HepG2 (cell line): ENCODE measurements at regions not wholly inside any gene's neighbourhood (a gene's known extent, or its start where the extent isn't known, plus 50 kb on each side); places are given as distances from the start of the nearest gene placed in this dataset.

Experiments
- ATAC-seq: fragments of 200-7000 bp; cut with Tn5 transposase; 3 replicates; pipeline ENCODE4 v1.9.1; 2020; ENCODE audit warnings: mild to moderate bottlenecking, moderate library complexity
- BruUV-seq: library from RNA; stranded (reverse); fragments of 400-500 nt; replicated peaks from 2 replicates; lab custom pipeline; 2021; lab: Mats Ljungman, UMichigan
- CTCF ChIA-PET: fragments of 300-600 bp; formaldehyde crosslinking; extraction: SDS; loops from one replicate; lab custom pipeline; 2021; ENCODE audit warnings: low total read pairs, inconsistent platforms, low intra/inter-chr PET ratio; lab: Yijun Ruan, JAX
- POLR2A ChIA-PET: fragments of 350-600 bp; sonication (Branson Sonifier 250); formaldehyde crosslinking; loops from one replicate; lab custom pipeline; 2020; ENCODE audit warnings: antibody characterized with exemption, inconsistent platforms; lab: Yijun Ruan, JAX
- DNase-seq: peaks from one replicate; pipeline ENCODE4 v3.0.0-alpha.2; 2015; ENCODE audit warnings: low spot score
- FAIRE-seq: peaks from 3 replicates; lab custom pipeline; 2011; peaks lifted over from hg19 to GRCh38; lab: Jason Lieb, UNC
- H2AFZ ChIP-seq: one replicate; pipeline ENCODE4 v1.6.1; 2011; ENCODE audit warnings: low read length, inconsistent platforms
- H3K27ac ChIP-seq: fragments of 300-600 bp; 3 replicates; pipeline ENCODE4 v1.8.0; 2011; ENCODE audit warnings: mixed run types, mild to moderate bottlenecking, mixed read lengths, low read length, inconsistent platforms; ENCODE audit not compliant: insufficient read depth; ENCODE audit errors: extremely low read length
- H3K27me3 ChIP-seq, 2 experiments: fragments of 200-600 bp in 1 of 2; 2 replicates in 1 of 2; 3 replicates in 1 of 2; pipeline versions ENCODE4 v1.6.0 to v1.8.0; 2011; ENCODE audit warnings: low read length in 2 of 2, mild to moderate bottlenecking in 2 of 2, moderate library complexity in 2 of 2, inconsistent platforms in 1 of 2; ENCODE audit not compliant: insufficient read depth in 2 of 2, control insufficient read depth in 1 of 2
- H3K36me3 ChIP-seq, 2 experiments: fragments of 200-600 bp in 1 of 2; replicated peaks in 1 of 2; 2 replicates in 1 of 2; 3 replicates in 1 of 2; pipeline versions ENCODE4 v1.5.1 to v1.8.0; 2011; ENCODE audit warnings: low read length in 2 of 2, inconsistent platforms in 1 of 2; ENCODE audit not compliant: insufficient read depth in 2 of 2, control insufficient read depth in 1 of 2
- H3K4me1 ChIP-seq: 2 replicates; pipeline ENCODE4 v1.5.1; 2012; ENCODE audit warnings: low read length, inconsistent platforms; ENCODE audit not compliant: insufficient read depth
- H3K4me2 ChIP-seq: 2 replicates; pipeline ENCODE4 v1.6.0; 2011; ENCODE audit warnings: low read depth, low read length, inconsistent platforms
- H3K4me3 ChIP-seq, 3 experiments: fragments of 200-600 bp in 1 of 3; sonication (generic), shearing (Covaris generic) in 1 of 3; replicated peaks in 1 of 3; 2 replicates each; pipeline ENCODE4 v1.5.1; 2011 to 2016; ENCODE audit warnings: low read length in 3 of 3, inconsistent platforms in 2 of 3, low read depth in 2 of 3, mild to moderate bottlenecking in 2 of 3, control low read depth in 1 of 3, mixed read lengths in 1 of 3; ENCODE audit not compliant: insufficient read depth in 1 of 3
- H3K79me2 ChIP-seq: one replicate; pipeline ENCODE4 v1.6.1; 2011; ENCODE audit warnings: low read length, inconsistent platforms; ENCODE audit not compliant: insufficient read depth
- H3K9ac ChIP-seq: 2 replicates; pipeline ENCODE4 v1.6.0; 2011; ENCODE audit warnings: mild to moderate bottlenecking, low read depth, low read length, inconsistent platforms; ENCODE audit not compliant: insufficient read depth
- H3K9me3 ChIP-seq: 2 replicates; pipeline ENCODE4 v1.5.1; 2012; ENCODE audit warnings: mild to moderate bottlenecking, low read length
- H4K20me1 ChIP-seq: 2 replicates; pipeline ENCODE4 v1.6.0; 2011; ENCODE audit warnings: inconsistent platforms, mild to moderate bottlenecking, low read length, moderate library complexity; ENCODE audit not compliant: insufficient read depth
- ATM ChIP-seq: fragments of 450-650 bp; IDR thresholded peaks from 2 replicates; pipeline ENCODE4 v1.7.1; 2017; ENCODE audit warnings: mild to moderate bottlenecking, borderline replicate concordance
- CBFB ChIP-seq: sonication (generic); formaldehyde crosslinking; IDR thresholded peaks from 2 replicates; pipeline ENCODE4 v1.4.0; 2020; ENCODE audit warnings: missing genetic modification reagents
- FOXA1 ChIP-seq, 2 experiments: fragments of 450-650 bp in 1 of 2; sonication (generic) in 1 of 2; formaldehyde crosslinking in 1 of 2; IDR thresholded peaks; 2 replicates each; pipeline versions ENCODE4 v1.4.0 to v1.6.1; 2016 to 2020; ENCODE audit warnings: missing genetic modification reagents in 1 of 2
- NCOR1 ChIP-seq: fragments of 200-600 bp; sonication (generic); IDR thresholded peaks from 2 replicates; pipeline ENCODE4 v1.7.0; 2017; ENCODE audit warnings: antibody characterized with exemption, low read length, borderline replicate concordance
- NR3C1 ChIP-seq: sonication (generic); formaldehyde crosslinking; IDR thresholded peaks from 2 replicates; pipeline ENCODE4 v1.4.0; 2020; ENCODE audit warnings: missing genetic modification reagents
- RFXAP ChIP-seq: sonication (generic); formaldehyde crosslinking; IDR thresholded peaks from 2 replicates; pipeline ENCODE4 v1.4.0; 2020; ENCODE audit warnings: missing genetic modification reagents, borderline replicate concordance
- RORA ChIP-seq: sonication (generic); formaldehyde crosslinking; IDR thresholded peaks from 2 replicates; pipeline ENCODE4 v1.5.0; 2020; ENCODE audit warnings: mild to moderate bottlenecking, missing genetic modification reagents, moderate library complexity
- YEATS4 ChIP-seq: sonication (generic); formaldehyde crosslinking; IDR thresholded peaks from 2 replicates; pipeline ENCODE4 v1.4.0; 2020; ENCODE audit warnings: missing genetic modification reagents, borderline replicate concordance
- YY1 ChIP-seq: IDR thresholded peaks from 2 replicates; pipeline ENCODE4 v1.6.1; 2011; ENCODE audit warnings: low read length, low read depth, moderate library complexity, mild to moderate bottlenecking; ENCODE audit not compliant: insufficient read depth, insufficient replicate concordance
- ZIK1 ChIP-seq: sonication (generic); formaldehyde crosslinking; IDR thresholded peaks from 2 replicates; pipeline ENCODE4 v1.5.0; 2020; ENCODE audit warnings: mild to moderate bottlenecking, low read depth, missing genetic modification reagents, borderline replicate concordance
- ZMYM4 ChIP-seq: sonication (generic); formaldehyde crosslinking; IDR thresholded peaks from 2 replicates; pipeline ENCODE4 v1.8.1; 2023; ENCODE audit warnings: mild to moderate bottlenecking, missing genetic modification reagents
- ZNF138 ChIP-seq: sonication (generic); formaldehyde crosslinking; IDR thresholded peaks from 2 replicates; pipeline ENCODE4 v1.5.0; 2020; ENCODE audit warnings: mild to moderate bottlenecking, low read depth, missing genetic modification reagents
- ZNF747 ChIP-seq: sonication (generic); formaldehyde crosslinking; IDR thresholded peaks from 2 replicates; pipeline ENCODE4 v1.8.1; 2023; ENCODE audit warnings: missing genetic modification reagents, mild to moderate bottlenecking, borderline replicate concordance
- WGBS: methylation state at CpG from one replicate; pipeline ENCODE4 v1.1.6; 2017; ENCODE audit warnings: low lambda C conversion rate; 5-methylcytosine and 5-hydroxymethylcytosine counted together
- in situ Hi-C: cut with HindIII; loops from 2 replicates; pipeline ENCODE4 v1.10.0; 2017; ENCODE audit warnings: low pct_unique_long_range_greater_than_20kb; ENCODE audit not compliant: extremely low pct_ligation_motif_present
- intact Hi-C: fragments of 100-400 bp; cut with micrococcal nuclease; formaldehyde crosslinking; loops from one replicate; pipeline ENCODE4 v1.10.0; 2022; ENCODE audit not compliant: unreplicated experiment
- TF ChIP-seq, protein P1 (sequence below): sonication (generic); formaldehyde crosslinking; IDR thresholded peaks from 2 replicates; pipeline ENCODE4 v1.5.0; 2020; ENCODE audit warnings: mild to moderate bottlenecking, missing genetic modification reagents, moderate library complexity
- TF ChIP-seq, protein P2 (sequence below): sonication (generic); formaldehyde crosslinking; IDR thresholded peaks from 2 replicates; pipeline ENCODE4 v1.4.0; 2020; ENCODE audit warnings: missing genetic modification reagents, low read depth, mild to moderate bottlenecking, borderline replicate concordance
- TF ChIP-seq, protein P3 (sequence below): sonication (generic); formaldehyde crosslinking; IDR thresholded peaks from 2 replicates; pipeline ENCODE4 v1.5.1; 2020; ENCODE audit warnings: mild to moderate bottlenecking, missing genetic modification reagents, moderate library complexity
- TF ChIP-seq, protein P4 (sequence below): sonication (generic); formaldehyde crosslinking; IDR thresholded peaks from 2 replicates; pipeline ENCODE4 v1.5.0; 2020; ENCODE audit warnings: mild to moderate bottlenecking, missing genetic modification reagents, borderline replicate concordance

DNA sequence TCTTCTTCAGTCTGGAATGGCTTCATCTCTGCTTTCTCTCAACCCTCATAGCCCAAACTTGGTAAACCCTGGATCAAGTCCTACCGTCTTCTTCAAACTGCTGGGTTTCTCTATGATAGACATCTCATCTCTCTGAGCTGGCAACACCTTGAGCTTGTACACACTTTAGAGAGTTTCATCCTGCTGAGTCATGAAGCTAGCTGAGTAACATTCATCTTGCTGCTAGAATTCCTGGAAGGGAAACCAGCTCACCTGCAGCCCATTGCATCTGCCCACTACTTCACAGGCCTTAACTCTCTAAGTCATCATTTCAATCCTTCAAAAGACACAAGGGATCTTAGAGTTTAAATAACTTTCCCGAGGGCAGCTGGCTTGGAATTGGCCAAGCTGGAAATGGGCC lies 175.5 kb upstream of the RORA start:
- H3K9ac ChIP-seq = no peak overlapping the region
- TF ChIP-seq YEATS4 (CRISPR knock-in tag) (no peak), NCOR1 (no peak), ATM (no peak), YY1 (no peak), ZNF138 (CRISPR knock-in tag) (no peak), NR3C1 (CRISPR knock-in tag) (no peak), ZMYM4 (no peak), RFXAP (CRISPR knock-in tag) (no peak), FOXA1 (IDR thresholded peaks at IDR 0.05) (no peak), FOXA1 (CRISPR knock-in tag; IDR thresholded peaks at IDR 0.05) (no peak), CBFB (CRISPR knock-in tag) (no peak), ZIK1 (CRISPR knock-in tag) (no peak), ZNF747 (CRISPR knock-in tag) (no peak), RORA (CRISPR knock-in tag) (no peak)
- TF ChIP-seq, protein P1, sequence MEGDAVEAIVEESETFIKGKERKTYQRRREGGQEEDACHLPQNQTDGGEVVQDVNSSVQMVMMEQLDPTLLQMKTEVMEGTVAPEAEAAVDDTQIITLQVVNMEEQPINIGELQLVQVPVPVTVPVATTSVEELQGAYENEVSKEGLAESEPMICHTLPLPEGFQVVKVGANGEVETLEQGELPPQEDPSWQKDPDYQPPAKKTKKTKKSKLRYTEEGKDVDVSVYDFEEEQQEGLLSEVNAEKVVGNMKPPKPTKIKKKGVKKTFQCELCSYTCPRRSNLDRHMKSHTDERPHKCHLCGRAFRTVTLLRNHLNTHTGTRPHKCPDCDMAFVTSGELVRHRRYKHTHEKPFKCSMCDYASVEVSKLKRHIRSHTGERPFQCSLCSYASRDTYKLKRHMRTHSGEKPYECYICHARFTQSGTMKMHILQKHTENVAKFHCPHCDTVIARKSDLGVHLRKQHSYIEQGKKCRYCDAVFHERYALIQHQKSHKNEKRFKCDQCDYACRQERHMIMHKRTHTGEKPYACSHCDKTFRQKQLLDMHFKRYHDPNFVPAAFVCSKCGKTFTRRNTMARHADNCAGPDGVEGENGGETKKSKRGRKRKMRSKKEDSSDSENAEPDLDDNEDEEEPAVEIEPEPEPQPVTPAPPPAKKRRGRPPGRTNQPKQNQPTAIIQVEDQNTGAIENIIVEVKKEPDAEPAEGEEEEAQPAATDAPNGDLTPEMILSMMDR (CRISPR knock-in tag) = no peak
- TF ChIP-seq, protein P2, sequence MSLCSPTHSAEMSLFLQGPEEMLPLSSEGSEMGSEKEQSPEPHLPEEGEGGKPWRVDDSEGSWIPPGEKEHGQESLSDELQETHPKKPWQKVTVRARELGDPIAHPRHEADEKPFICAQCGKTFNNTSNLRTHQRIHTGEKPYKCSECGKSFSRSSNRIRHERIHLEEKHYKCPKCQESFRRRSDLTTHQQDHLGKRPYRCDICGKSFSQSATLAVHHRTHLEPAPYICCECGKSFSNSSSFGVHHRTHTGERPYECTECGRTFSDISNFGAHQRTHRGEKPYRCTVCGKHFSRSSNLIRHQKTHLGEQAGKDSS (CRISPR knock-in tag) = no peak
- TF ChIP-seq, protein P3, sequence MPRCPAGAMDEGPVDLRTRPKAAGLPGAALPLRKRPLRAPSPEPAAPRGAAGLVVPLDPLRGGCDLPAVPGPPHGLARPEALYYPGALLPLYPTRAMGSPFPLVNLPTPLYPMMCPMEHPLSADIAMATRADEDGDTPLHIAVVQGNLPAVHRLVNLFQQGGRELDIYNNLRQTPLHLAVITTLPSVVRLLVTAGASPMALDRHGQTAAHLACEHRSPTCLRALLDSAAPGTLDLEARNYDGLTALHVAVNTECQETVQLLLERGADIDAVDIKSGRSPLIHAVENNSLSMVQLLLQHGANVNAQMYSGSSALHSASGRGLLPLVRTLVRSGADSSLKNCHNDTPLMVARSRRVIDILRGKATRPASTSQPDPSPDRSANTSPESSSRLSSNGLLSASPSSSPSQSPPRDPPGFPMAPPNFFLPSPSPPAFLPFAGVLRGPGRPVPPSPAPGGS (CRISPR knock-in tag) = no peak
- TF ChIP-seq, protein P4, sequence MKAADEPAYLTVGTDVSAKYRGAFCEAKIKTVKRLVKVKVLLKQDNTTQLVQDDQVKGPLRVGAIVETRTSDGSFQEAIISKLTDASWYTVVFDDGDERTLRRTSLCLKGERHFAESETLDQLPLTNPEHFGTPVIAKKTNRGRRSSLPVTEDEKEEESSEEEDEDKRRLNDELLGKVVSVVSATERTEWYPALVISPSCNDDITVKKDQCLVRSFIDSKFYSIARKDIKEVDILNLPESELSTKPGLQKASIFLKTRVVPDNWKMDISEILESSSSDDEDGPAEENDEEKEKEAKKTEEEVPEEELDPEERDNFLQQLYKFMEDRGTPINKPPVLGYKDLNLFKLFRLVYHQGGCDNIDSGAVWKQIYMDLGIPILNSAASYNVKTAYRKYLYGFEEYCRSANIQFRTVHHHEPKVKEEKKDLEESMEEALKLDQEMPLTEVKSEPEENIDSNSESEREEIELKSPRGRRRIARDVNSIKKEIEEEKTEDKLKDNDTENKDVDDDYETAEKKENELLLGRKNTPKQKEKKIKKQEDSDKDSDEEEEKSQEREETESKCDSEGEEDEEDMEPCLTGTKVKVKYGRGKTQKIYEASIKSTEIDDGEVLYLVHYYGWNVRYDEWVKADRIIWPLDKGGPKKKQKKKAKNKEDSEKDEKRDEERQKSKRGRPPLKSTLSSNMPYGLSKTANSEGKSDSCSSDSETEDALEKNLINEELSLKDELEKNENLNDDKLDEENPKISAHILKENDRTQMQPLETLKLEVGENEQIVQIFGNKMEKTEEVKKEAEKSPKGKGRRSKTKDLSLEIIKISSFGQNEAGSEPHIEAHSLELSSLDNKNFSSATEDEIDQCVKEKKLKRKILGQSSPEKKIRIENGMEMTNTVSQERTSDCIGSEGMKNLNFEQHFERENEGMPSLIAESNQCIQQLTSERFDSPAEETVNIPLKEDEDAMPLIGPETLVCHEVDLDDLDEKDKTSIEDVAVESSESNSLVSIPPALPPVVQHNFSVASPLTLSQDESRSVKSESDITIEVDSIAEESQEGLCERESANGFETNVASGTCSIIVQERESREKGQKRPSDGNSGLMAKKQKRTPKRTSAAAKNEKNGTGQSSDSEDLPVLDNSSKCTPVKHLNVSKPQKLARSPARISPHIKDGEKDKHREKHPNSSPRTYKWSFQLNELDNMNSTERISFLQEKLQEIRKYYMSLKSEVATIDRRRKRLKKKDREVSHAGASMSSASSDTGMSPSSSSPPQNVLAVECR = no peak

More for the DNA sequence above, 175.5 kb upstream of the RORA start:
- in situ Hi-C loops (no loop called here), intact Hi-C loops (no loop called here)
- Histone ChIP-seq H3K36me3 (no peaks in the 10 kb centered on the region), H4K20me1 (no peaks in the 10 kb centered on the region), H3K27ac (no peak overlapping the region), H3K9me3 (no peaks in the 10 kb centered on the region), H3K27me3 (peaks cover 0 to 3% of the 10 kb centered on the region in 2 experiments; a peak in 1 of 5 replicates), H3K4me3 (no peak overlapping the region), H2AFZ (no peak overlapping the region), H3K4me2 (no peak overlapping the region), H3K4me1 (no peaks in the 10 kb centered on the region), H3K79me2 (no peaks in the 10 kb centered on the region)
- FAIRE-seq (no peak), ATAC-seq (no peak), DNase-seq (no peak)
- no TSS peak for BruUV-seq
- CTCF ChIA-PET = no interaction called here
- WGBS = 28% methylated on average over 2 of the region's 2 CpGs
- POLR2A ChIA-PET = no interaction called here
